Tibial nerve (tissue), 4 donors: ENCODE measurements at regions not wholly inside any gene's neighbourhood (a gene's known extent, or its start where the extent isn't known, plus 50 kb on each side); places are given as distances from the start of the nearest gene placed in this dataset.

Experiments used
- CTCF ChIP-seq, 5 experiments: fragments of 200-600 bp in 3 of 5; fragments of 450-650 bp in 2 of 5; sonication (generic) in 3 of 5; IDR thresholded peaks; one replicate each; pipeline ENCODE4 v1.5.1; 2016 to 2019; ENCODE audit warnings: antibody characterized with exemption in 5 of 5, mild to moderate bottlenecking in 3 of 5, moderate library complexity in 2 of 5
- EP300 ChIP-seq, 2 donors: sonication (generic); formaldehyde crosslinking; IDR thresholded peaks; one replicate each; pipeline ENCODE4 v1.6.1; 2017; ENCODE audit warnings: antibody characterized with exemption in 2 of 2, mild to moderate bottlenecking in 1 of 2

GRCh38 chr13:106887686-106888085 lies 319.7 kb upstream of the ARGLU1 start:
- TF ChIP-seq CTCF (IDR thresholded peaks at IDR 0.05) (no peak), EP300 (IDR thresholded peaks at IDR 0.05) (no peak)
